Heart left ventricle (tissue), 13 donors: ENCODE measurements at regions not wholly inside any gene's neighbourhood (a gene's known extent, or its start where the extent isn't known, plus 50 kb on each side); places are given as distances from the start of the nearest gene placed in this dataset.

ENCODE experiments used
- CTCF ChIP-seq, 12 donors: fragments of 200-600 bp; sonication (generic) in 4 of 12; IDR thresholded peaks; one replicate each; pipeline versions ENCODE4 v1.5.0 to v1.8.0; 2018 to 2022; ENCODE audit warnings: antibody characterized with exemption in 12 of 12, mild to moderate bottlenecking in 5 of 12
- POLR2A ChIP-seq, 2 donors: fragments of 450-650 bp; IDR thresholded peaks; one replicate each; pipeline ENCODE4 v1.6.1; 2017; ENCODE audit warnings: antibody characterized with exemption in 2 of 2, mild to moderate bottlenecking in 2 of 2, moderate library complexity in 2 of 2
- donor health status: ischemic (EF 13 %, LVEDD 7.1; RV severe dilation, severe dysfunction).
- donor health status: DM: no; HTN: yes; CAD: no.
- donor health status: DM: no; HTN: no; CAD: no.
- donor health status: ischemic (EF 25% LVEDD 6.9; RV normal size, moderate dysfunction).
- donor health status: ischemic (EF 25% LVEDD 5.7; RV mildly dilated, moderate dysfunction).
- donor health status: ischemic (EF 35%, LVEDD 5.7; RV mildly dilated, moderate dysfunction).
- donor health status: nonischemic (EF 11% LVEDD 7.7; RV severe dilation, severe dysfunction).
- donor health status: DM: yes; HTN: yes; CAD: no.
- donor health status: PGD.
- donor health status: ischemic (EF 29% LVEDD 5.4; RV normal size, mild dysfunction).
- donor health status: nonischemic (EF 23%, LVEDD 6.1; RV moderate dilation, normal function).

DNA sequence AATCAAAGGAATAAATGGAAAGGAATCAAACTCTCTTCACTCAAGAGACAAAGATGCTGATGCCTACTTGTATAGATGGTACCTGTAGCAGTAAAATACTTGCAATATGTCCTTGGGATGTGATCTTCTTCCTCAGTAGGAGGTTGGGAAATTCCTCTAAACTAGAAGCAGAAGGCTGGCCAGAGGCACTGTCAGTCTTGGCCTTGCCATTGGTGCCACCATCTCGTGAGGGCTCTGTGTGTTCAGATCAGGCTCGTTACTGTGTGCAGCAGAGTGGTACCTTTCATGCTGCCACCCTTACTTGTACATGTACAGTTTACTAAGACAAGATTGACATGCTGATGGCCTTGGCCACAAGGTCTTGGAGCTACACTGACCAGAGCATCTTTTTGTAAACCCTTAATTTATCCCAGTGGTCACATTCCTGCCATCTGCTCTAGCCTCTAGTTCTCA lies 169.0 kb downstream of the MYCN start:
- TF ChIP-seq CTCF (IDR thresholded peaks at IDR 0.05): no peak
- TF ChIP-seq POLR2A (IDR thresholded peaks at IDR 0.05): no peak
